Activated naive CD8-positive, alpha-beta T cell treated with anti-CD3 and anti-CD28 coated beads, Interleukin-2, amount 10 ng/mL, durations not matched to agents 7 days and 5 days (primary cell): ENCODE measurements at regions not wholly inside any gene's neighbourhood (a gene's known extent, or its start where the extent isn't known, plus 50 kb on each side); places are given as distances from the start of the nearest gene placed in this dataset.

Experiments
- ATAC-seq: fragments of 150-1000 bp; cut with Tn5 transposase; one replicate; pipeline ENCODE4 v1.10.0; 2021; ENCODE audit warnings: low read depth, moderate library complexity
- POLR2A ChIA-PET: fragments of 350-600 bp; sonication (Branson Sonifier 250); formaldehyde crosslinking; loops from one replicate; lab custom pipeline; 2021; ENCODE audit warnings: antibody characterized with exemption; lab: Charles Lee
- DNase-seq: peaks from one replicate; pipeline ENCODE4 v3.0.0; 2021
- H3K27ac Mint-ChIP-seq: one replicate; pipeline ENCODE4 v1.8.0; 2022; ENCODE audit warnings: mild to moderate bottlenecking, mixed read lengths
- H3K27me3 Mint-ChIP-seq: one replicate; pipeline ENCODE4 v1.8.0; 2022; ENCODE audit warnings: mild to moderate bottlenecking, moderate library complexity, mixed read lengths
- H3K36me3 Mint-ChIP-seq: one replicate; pipeline ENCODE4 v1.8.0; 2021; ENCODE audit warnings: mild to moderate bottlenecking, mixed read lengths
- H3K4me1 Mint-ChIP-seq: one replicate; pipeline ENCODE4 v1.8.0; 2021; ENCODE audit warnings: mixed read lengths
- H3K4me3 Mint-ChIP-seq: one replicate; pipeline ENCODE4 v1.8.0; 2022; ENCODE audit warnings: mild to moderate bottlenecking, moderate library complexity, mixed read lengths
- H3K9me3 Mint-ChIP-seq: one replicate; pipeline ENCODE4 v1.8.0; 2021; ENCODE audit warnings: mixed read lengths

- DNase-seq: no peak
- POLR2A ChIA-PET: no interaction called here
- Mint-ChIP-seq H3K36me3 (no peaks in the 10 kb centered on the region), H3K4me3 (no peak overlapping the region), H3K9me3 (peaks cover 12% of the 10 kb centered on the region), H3K4me1 (no peaks in the 10 kb centered on the region), H3K27me3 (no peaks in the 10 kb centered on the region), H3K27ac (no peak overlapping the region)
- no peak for ATAC-seq
These were observed 150.6 kb downstream of the SI start for GRCh38 chr3:164927728-164928127.

DNA sequence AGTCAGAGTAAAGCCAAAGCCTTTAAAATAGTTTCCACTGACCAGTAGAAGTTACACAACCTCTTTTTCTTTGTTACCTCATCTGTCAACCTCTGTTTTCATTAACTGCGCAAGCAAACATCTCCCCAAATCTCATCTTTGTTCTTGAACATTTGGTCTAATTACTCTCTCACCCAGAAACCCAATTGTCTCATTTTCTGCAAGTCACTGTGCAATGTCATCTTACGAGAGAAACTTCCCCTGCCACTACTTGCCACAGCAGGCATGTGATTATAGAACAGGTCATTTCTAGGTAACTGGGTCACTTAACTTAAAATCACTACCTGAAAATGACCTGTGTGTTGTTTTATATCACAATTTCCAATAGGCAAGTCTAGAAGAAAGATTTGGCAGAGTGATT is 159.4 kb downstream of the SI start:
- no peak overlapping the region for H3K4me3 Mint-ChIP-seq
- no peaks in the 10 kb centered on the region for H3K4me1 Mint-ChIP-seq
- no peak for ATAC-seq
- H3K36me3 Mint-ChIP-seq: no peaks in the 10 kb centered on the region
- no peaks in the 10 kb centered on the region for H3K27me3 Mint-ChIP-seq
- no peak for DNase-seq
- POLR2A ChIA-PET: no interaction called here
- peaks cover 2% of the 10 kb centered on the region for H3K9me3 Mint-ChIP-seq
- H3K27ac Mint-ChIP-seq: no peak overlapping the region

- Mint-ChIP-seq H3K9me3 (peaks cover 5% of the 10 kb centered on the region), H3K27me3 (no peaks in the 10 kb centered on the region), H3K4me3 (no peak overlapping the region), H3K4me1 (no peaks in the 10 kb centered on the region), H3K36me3 (no peaks in the 10 kb centered on the region), H3K27ac (no peak overlapping the region)
- no peak for DNase-seq
- POLR2A ChIA-PET: no interaction called here
- no peak for ATAC-seq
These were observed 165.4 kb downstream of the SI start for GRCh38 chr3:164912916-164913315.

GRCh38 chr3:164903820-164904451 is 174.4 kb downstream of the SI start:
- H3K4me1 Mint-ChIP-seq: no peaks in the 10 kb centered on the region
- no peak overlapping the region for H3K27ac Mint-ChIP-seq
- H3K36me3 Mint-ChIP-seq: no peaks in the 10 kb centered on the region
- no peaks in the 10 kb centered on the region for H3K27me3 Mint-ChIP-seq
- no peak for DNase-seq
- ATAC-seq: no peak
- POLR2A ChIA-PET: no interaction called here
- H3K9me3 Mint-ChIP-seq: peaks cover 1% of the 10 kb centered on the region
- H3K4me3 Mint-ChIP-seq: no peak overlapping the region

- ATAC-seq: no peak
- no peaks in the 10 kb centered on the region for H3K36me3 Mint-ChIP-seq
- no peak overlapping the region for H3K27ac Mint-ChIP-seq
- H3K4me3 Mint-ChIP-seq: no peak overlapping the region
- POLR2A ChIA-PET: no interaction called here
- peaks cover 3% of the 10 kb centered on the region for H3K9me3 Mint-ChIP-seq
- DNase-seq: no peak
- no peaks in the 10 kb centered on the region for H3K4me1 Mint-ChIP-seq
- H3K27me3 Mint-ChIP-seq: no peaks in the 10 kb centered on the region
These were observed 181.0 kb downstream of the SI start for GRCh38 chr3:164897342-164897741.

GRCh38 chr3:164890061-164890460 is 188.2 kb downstream of the SI start:
- no peak for DNase-seq
- Mint-ChIP-seq H3K36me3 (no peaks in the 10 kb centered on the region), H3K9me3 (peaks cover 6% of the 10 kb centered on the region), H3K4me3 (no peak overlapping the region), H3K4me1 (no peaks in the 10 kb centered on the region), H3K27ac (no peak overlapping the region), H3K27me3 (no peaks in the 10 kb centered on the region)
- POLR2A ChIA-PET: no interaction called here
- no peak for ATAC-seq

GRCh38 chr3:164883171-164883570 is 195.1 kb downstream of the SI start:
- H3K36me3 Mint-ChIP-seq: no peaks in the 10 kb centered on the region
- no peaks in the 10 kb centered on the region for H3K9me3 Mint-ChIP-seq
- POLR2A ChIA-PET: no interaction called here
- H3K27ac Mint-ChIP-seq: no peak overlapping the region
- no peaks in the 10 kb centered on the region for H3K4me1 Mint-ChIP-seq
- no peak overlapping the region for H3K4me3 Mint-ChIP-seq
- ATAC-seq (no peak), DNase-seq (no peak)
- no peaks in the 10 kb centered on the region for H3K27me3 Mint-ChIP-seq

DNA sequence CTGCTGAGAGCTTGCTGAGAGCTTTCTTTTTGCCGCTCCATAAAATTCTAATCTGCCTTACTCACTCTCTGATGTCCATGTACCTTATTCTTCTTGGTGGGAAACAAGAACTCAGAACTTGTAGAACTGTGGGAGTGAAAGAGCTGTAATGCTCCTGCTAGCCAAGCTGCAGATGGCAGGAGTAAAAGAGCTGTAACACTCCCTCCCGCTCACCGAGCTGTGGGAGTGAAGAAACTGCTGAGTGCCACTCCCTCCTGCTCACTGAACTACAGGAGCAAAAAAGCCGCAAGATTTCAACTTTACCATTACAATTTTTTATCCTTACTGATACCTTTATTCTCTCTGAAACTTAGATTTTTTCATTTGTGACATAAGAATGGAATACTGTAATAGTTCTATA is 199.1 kb downstream of the SI start:
- Mint-ChIP-seq H3K4me3 (no peak overlapping the region), H3K36me3 (no peaks in the 10 kb centered on the region), H3K27me3 (no peaks in the 10 kb centered on the region), H3K4me1 (no peaks in the 10 kb centered on the region), H3K27ac (no peak overlapping the region), H3K9me3 (no peaks in the 10 kb centered on the region)
- POLR2A ChIA-PET: no interaction called here
- no peak for DNase-seq
- no peak for ATAC-seq

DNA sequence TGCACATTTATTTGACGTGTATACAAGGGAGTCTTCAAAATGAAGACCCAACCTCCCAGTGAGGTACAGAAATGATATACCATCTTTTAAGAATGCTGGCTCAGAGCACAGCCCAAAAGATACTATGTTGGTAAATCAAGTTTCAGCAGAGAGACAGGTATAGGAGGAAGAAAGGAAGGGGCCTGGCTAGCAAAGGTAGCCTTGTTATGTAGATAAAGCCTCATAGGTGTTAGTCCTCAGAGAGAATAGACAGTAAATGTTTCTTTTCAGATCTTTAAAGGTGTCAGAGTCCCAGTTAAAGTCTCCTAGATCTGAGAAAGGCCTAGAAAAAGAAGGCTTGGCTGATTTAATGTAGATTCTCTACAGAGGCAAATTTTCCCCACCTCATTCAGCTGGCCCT is 213.8 kb downstream of the SI start:
- no peak overlapping the region for H3K4me3 Mint-ChIP-seq
- no peak overlapping the region for H3K27ac Mint-ChIP-seq
- ATAC-seq (no peak), DNase-seq (no peak)
- no peaks in the 10 kb centered on the region for H3K4me1 Mint-ChIP-seq
- no peaks in the 10 kb centered on the region for H3K27me3 Mint-ChIP-seq
- no peaks in the 10 kb centered on the region for H3K36me3 Mint-ChIP-seq
- peaks cover 3% of the 10 kb centered on the region for H3K9me3 Mint-ChIP-seq
- POLR2A ChIA-PET: no interaction called here

DNA sequence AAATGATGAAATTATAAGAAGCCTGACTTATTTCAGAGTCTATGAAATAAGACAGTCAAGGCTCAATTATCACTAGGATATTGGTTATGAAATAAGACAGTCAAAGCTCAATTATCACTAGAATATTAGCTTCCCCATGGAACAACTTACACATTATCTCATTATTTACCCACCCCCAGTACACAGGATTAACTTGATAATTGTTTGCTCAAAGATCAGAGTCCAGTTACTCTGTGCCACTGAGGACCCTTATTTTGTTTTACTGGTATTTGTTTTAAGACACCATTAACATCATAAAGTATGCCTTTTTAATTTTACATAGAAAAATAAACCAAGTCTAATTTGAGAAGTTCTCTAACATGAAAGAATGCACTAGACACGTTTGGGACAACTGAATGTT is 225.4 kb downstream of the SI start:
- Mint-ChIP-seq H3K27ac (no peak overlapping the region), H3K4me1 (no peaks in the 10 kb centered on the region), H3K9me3 (no peaks in the 10 kb centered on the region), H3K36me3 (no peaks in the 10 kb centered on the region), H3K4me3 (no peak overlapping the region), H3K27me3 (no peaks in the 10 kb centered on the region)
- ATAC-seq (no peak), DNase-seq (no peak)
- POLR2A ChIA-PET: no interaction called here

- no peaks in the 10 kb centered on the region for H3K4me1 Mint-ChIP-seq
- no peaks in the 10 kb centered on the region for H3K27me3 Mint-ChIP-seq
- H3K4me3 Mint-ChIP-seq: no peak overlapping the region
- no peak for ATAC-seq
- POLR2A ChIA-PET: no interaction called here
- no peak for DNase-seq
- H3K27ac Mint-ChIP-seq: no peak overlapping the region
- no peaks in the 10 kb centered on the region for H3K9me3 Mint-ChIP-seq
- H3K36me3 Mint-ChIP-seq: no peaks in the 10 kb centered on the region
These were observed 226.4 kb downstream of the SI start for GRCh38 chr3:164851905-164852304.

DNA sequence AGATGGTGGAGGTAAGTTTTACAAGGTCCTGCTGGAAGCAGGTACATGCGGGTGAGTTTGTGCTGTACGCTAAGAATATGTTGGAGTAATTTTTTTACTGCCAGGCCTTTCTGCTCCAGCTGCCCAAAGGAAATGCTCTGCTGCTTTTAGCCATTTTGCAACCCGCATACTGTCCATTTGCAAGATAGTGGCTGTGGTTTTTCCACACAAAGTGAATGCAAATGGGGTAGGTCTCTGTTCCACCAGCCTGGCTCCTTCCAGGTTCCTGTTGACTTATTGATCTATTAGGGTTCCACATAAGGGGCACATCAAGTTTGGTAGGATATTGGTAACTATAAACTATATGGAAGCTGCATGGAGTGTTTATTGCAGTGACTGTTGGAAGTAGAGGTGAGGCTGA is 227.1 kb downstream of the SI start:
- POLR2A ChIA-PET: no interaction called here

GRCh38 chr3:164848923-164849322 is 229.4 kb downstream of the SI start:
- ATAC-seq (no peak), DNase-seq (no peak)
- Mint-ChIP-seq H3K4me3 (no peak overlapping the region), H3K4me1 (no peaks in the 10 kb centered on the region), H3K27me3 (no peaks in the 10 kb centered on the region), H3K27ac (no peak overlapping the region), H3K36me3 (no peaks in the 10 kb centered on the region), H3K9me3 (no peaks in the 10 kb centered on the region)
- POLR2A ChIA-PET: no interaction called here

More for the DNA sequence above, 227.1 kb downstream of the SI start:
- no peak overlapping the region for H3K27ac Mint-ChIP-seq
- H3K36me3 Mint-ChIP-seq: no peaks in the 10 kb centered on the region
- H3K4me1 Mint-ChIP-seq: no peaks in the 10 kb centered on the region
- DNase-seq (no peak), ATAC-seq (no peak)
- no peaks in the 10 kb centered on the region for H3K9me3 Mint-ChIP-seq
- H3K27me3 Mint-ChIP-seq: no peaks in the 10 kb centered on the region
- no peak overlapping the region for H3K4me3 Mint-ChIP-seq

GRCh38 chr3:164845739-164846138 is 232.6 kb downstream of the SI start:
- Mint-ChIP-seq H3K27ac (no peak overlapping the region), H3K4me3 (no peak overlapping the region), H3K27me3 (no peaks in the 10 kb centered on the region), H3K9me3 (peaks cover 2% of the 10 kb centered on the region), H3K4me1 (no peaks in the 10 kb centered on the region), H3K36me3 (no peaks in the 10 kb centered on the region)
- no peak for ATAC-seq
- no peak for DNase-seq
- POLR2A ChIA-PET: no interaction called here

GRCh38 chr3:164832216-164832615 is 246.1 kb downstream of the SI start:
- Mint-ChIP-seq H3K27ac (no peak overlapping the region), H3K4me3 (no peak overlapping the region), H3K4me1 (no peaks in the 10 kb centered on the region), H3K36me3 (no peaks in the 10 kb centered on the region), H3K27me3 (no peaks in the 10 kb centered on the region), H3K9me3 (peaks cover 2% of the 10 kb centered on the region)
- ATAC-seq: no peak
- DNase-seq: no peak
- POLR2A ChIA-PET: no interaction called here
